ENCODE measurements at regions not wholly inside any gene's neighbourhood (a gene's known extent, or its start where the extent isn't known, plus 50 kb on each side); places are given as distances from the start of the nearest gene placed in this dataset.
"Not testable (repeated sequence)": the region's sequence is repeated elsewhere in the genome, so short reads cannot be mapped to it uniquely, and the experiment has no call there.

- no peak for DNase-seq (ENCODE audit: low read depth)
- H3K4me3 ChIP-seq (ENCODE audit: low read depth, low read length) = no peak overlapping the region
- TF ChIP-seq, protein P1, sequence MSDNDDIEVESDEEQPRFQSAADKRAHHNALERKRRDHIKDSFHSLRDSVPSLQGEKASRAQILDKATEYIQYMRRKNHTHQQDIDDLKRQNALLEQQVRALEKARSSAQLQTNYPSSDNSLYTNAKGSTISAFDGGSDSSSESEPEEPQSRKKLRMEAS (IDR thresholded peaks at IDR 0.05; ENCODE audit: low read depth, low read length) = no peak
- TF ChIP-seq, protein P2, sequence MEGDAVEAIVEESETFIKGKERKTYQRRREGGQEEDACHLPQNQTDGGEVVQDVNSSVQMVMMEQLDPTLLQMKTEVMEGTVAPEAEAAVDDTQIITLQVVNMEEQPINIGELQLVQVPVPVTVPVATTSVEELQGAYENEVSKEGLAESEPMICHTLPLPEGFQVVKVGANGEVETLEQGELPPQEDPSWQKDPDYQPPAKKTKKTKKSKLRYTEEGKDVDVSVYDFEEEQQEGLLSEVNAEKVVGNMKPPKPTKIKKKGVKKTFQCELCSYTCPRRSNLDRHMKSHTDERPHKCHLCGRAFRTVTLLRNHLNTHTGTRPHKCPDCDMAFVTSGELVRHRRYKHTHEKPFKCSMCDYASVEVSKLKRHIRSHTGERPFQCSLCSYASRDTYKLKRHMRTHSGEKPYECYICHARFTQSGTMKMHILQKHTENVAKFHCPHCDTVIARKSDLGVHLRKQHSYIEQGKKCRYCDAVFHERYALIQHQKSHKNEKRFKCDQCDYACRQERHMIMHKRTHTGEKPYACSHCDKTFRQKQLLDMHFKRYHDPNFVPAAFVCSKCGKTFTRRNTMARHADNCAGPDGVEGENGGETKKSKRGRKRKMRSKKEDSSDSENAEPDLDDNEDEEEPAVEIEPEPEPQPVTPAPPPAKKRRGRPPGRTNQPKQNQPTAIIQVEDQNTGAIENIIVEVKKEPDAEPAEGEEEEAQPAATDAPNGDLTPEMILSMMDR (IDR thresholded peaks at IDR 0.05; ENCODE audit: low read depth, low read length) = no peak
- no peak for TF ChIP-seq POLR2A (IDR thresholded peaks at IDR 0.05; ENCODE audit: extremely low read depth, insufficient read length)
Measured at GRCh38 chr6:100050550-100050949, 56.5 kb upstream of the MCHR2 start.

- peak; percentile 3 for DNase-seq (ENCODE audit: low read depth)
- not testable (repeated sequence) for H3K4me3 ChIP-seq (ENCODE audit: low read depth, low read length)
Measured at GRCh38 chr6:100043961-100044360, 49.9 kb upstream of the MCHR2 start.

All from NB4 (cell line).